ACC112 (cell line): ENCODE measurements at regions not wholly inside any gene's neighbourhood (a gene's known extent, or its start where the extent isn't known, plus 50 kb on each side); places are given as distances from the start of the nearest gene placed in this dataset.
"Not testable (repeated sequence)": the region's sequence is repeated elsewhere in the genome, so short reads cannot be mapped to it uniquely, and the experiment has no call there.

Experiments used
- H2AFZ ChIP-seq: fragments of 200-600 bp; sonication (generic); one replicate; pipeline ENCODE4 v1.6.0; 2017; ENCODE audit warnings: antibody characterized with exemption, low read length; ENCODE audit not compliant: unreplicated experiment
- H3K27ac ChIP-seq: fragments of 200-600 bp; sonication (generic); 2 replicates; pipeline ENCODE4 v1.5.1; 2014; ENCODE audit warnings: low read depth, mild to moderate bottlenecking, antibody characterized with exemption, low read length, moderate library complexity
- H3K27me3 ChIP-seq: fragments of 200-600 bp; sonication (generic); 2 replicates; pipeline ENCODE4 v1.6.1; 2014; ENCODE audit warnings: mild to moderate bottlenecking, antibody characterized with exemption, low read length, moderate library complexity, mixed read lengths; ENCODE audit not compliant: insufficient read depth
- H3K36me3 ChIP-seq: fragments of 200-600 bp; sonication (generic); 2 replicates; pipeline ENCODE4 v1.6.1; 2016; ENCODE audit warnings: mild to moderate bottlenecking, antibody characterized with exemption, low read length, moderate library complexity, mixed read lengths; ENCODE audit not compliant: insufficient read depth
- H3K4me1 ChIP-seq: fragments of 200-600 bp; sonication (generic); one replicate; pipeline ENCODE4 v1.6.1; 2016; ENCODE audit warnings: low read length, mixed read lengths; ENCODE audit not compliant: insufficient read depth, unreplicated experiment, control insufficient read depth
- H3K4me3 ChIP-seq: fragments of 200-600 bp; sonication (generic); 2 replicates; pipeline ENCODE4 v1.5.1; 2014; ENCODE audit warnings: mild to moderate bottlenecking, low read depth, low read length
- H3K79me2 ChIP-seq: fragments of 200-600 bp; sonication (generic); one replicate; pipeline ENCODE4 v1.6.0; 2016; ENCODE audit warnings: low read length; ENCODE audit not compliant: control insufficient read depth, unreplicated experiment, insufficient read depth

GRCh38 chr1:185468626-185469025 lies 151.6 kb upstream of the IVNS1ABP start:
- H2AFZ ChIP-seq, result no peak overlapping the region
- no peaks in the 10 kb centered on the region for H3K36me3 ChIP-seq

GRCh38 chr1:185467122-185467521 lies 150.1 kb upstream of the IVNS1ABP start:
- H3K4me1 ChIP-seq, result no peaks in the 10 kb centered on the region
- H2AFZ ChIP-seq, result no peak overlapping the region
- no peak overlapping the region for H3K27ac ChIP-seq
- no peaks in the 10 kb centered on the region for H3K36me3 ChIP-seq
- H3K79me2 ChIP-seq, result no peaks in the 10 kb centered on the region
- no peaks in the 10 kb centered on the region; the same call in 1 of the 2 replicates for H3K27me3 ChIP-seq
- H3K4me3 ChIP-seq, result no peak overlapping the region

More at GRCh38 chr1:185468626-185469025, 151.6 kb upstream of the IVNS1ABP start:
- Histone ChIP-seq H3K4me1 (no peaks in the 10 kb centered on the region), H3K27me3 (no peaks in the 10 kb centered on the region; the same call in 1 of the 2 replicates), H3K27ac (no peak overlapping the region), H3K79me2 (no peaks in the 10 kb centered on the region), H3K4me3 (no peak overlapping the region)

- H3K4me1 ChIP-seq, result no peaks in the 10 kb centered on the region
- no peak overlapping the region for H2AFZ ChIP-seq
- H3K4me3 ChIP-seq, result no peak overlapping the region
- H3K79me2 ChIP-seq, result no peaks in the 10 kb centered on the region
- H3K27ac ChIP-seq, result no peak overlapping the region
- no peaks in the 10 kb centered on the region for H3K36me3 ChIP-seq
- H3K27me3 ChIP-seq, result no peaks in the 10 kb centered on the region
Observed at GRCh38 chr1:185464777-185465176, 147.7 kb upstream of the IVNS1ABP start.

- Histone ChIP-seq H3K4me1 (no peaks in the 10 kb centered on the region), H3K79me2 (no peaks in the 10 kb centered on the region), H3K4me3 (no peak overlapping the region), H2AFZ (no peak overlapping the region), H3K36me3 (no peaks in the 10 kb centered on the region), H3K27me3 (no peaks in the 10 kb centered on the region), H3K27ac (no peak overlapping the region)
Observed at GRCh38 chr1:185463433-185463832, 146.4 kb upstream of the IVNS1ABP start.

GRCh38 chr1:185463011-185463410 lies 146.0 kb upstream of the IVNS1ABP start:
- H3K27ac ChIP-seq, result no peak overlapping the region
- no peak overlapping the region for H2AFZ ChIP-seq
- H3K36me3 ChIP-seq, result no peaks in the 10 kb centered on the region
- H3K79me2 ChIP-seq, result no peaks in the 10 kb centered on the region
- no peaks in the 10 kb centered on the region for H3K27me3 ChIP-seq
- H3K4me1 ChIP-seq, result no peaks in the 10 kb centered on the region
- H3K4me3 ChIP-seq, result no peak overlapping the region

GRCh38 chr1:185460723-185461122 lies 143.7 kb upstream of the IVNS1ABP start:
- H3K27me3 ChIP-seq, H3K27ac ChIP-seq, H3K79me2 ChIP-seq, H3K4me1 ChIP-seq, H3K36me3 ChIP-seq, H3K4me3 ChIP-seq, H2AFZ ChIP-seq: not testable (repeated sequence)

- Histone ChIP-seq H3K4me3 (no peak overlapping the region), H3K27ac (no peak overlapping the region), H2AFZ (no peak overlapping the region), H3K27me3 (no peaks in the 10 kb centered on the region), H3K4me1 (peaks cover under 1% of the 10 kb centered on the region), H3K36me3 (no peaks in the 10 kb centered on the region), H3K79me2 (no peaks in the 10 kb centered on the region)
Observed at GRCh38 chr1:185459141-185459540, 142.1 kb upstream of the IVNS1ABP start.

GRCh38 chr1:185458670-185459069 lies 141.6 kb upstream of the IVNS1ABP start:
- Histone ChIP-seq H3K4me3 (no peak overlapping the region), H3K36me3 (no peaks in the 10 kb centered on the region), H2AFZ (no peak overlapping the region), H3K27me3 (no peaks in the 10 kb centered on the region), H3K27ac (no peak overlapping the region), H3K4me1 (peaks cover 6% of the 10 kb centered on the region), H3K79me2 (no peaks in the 10 kb centered on the region)

GRCh38 chr1:185453496-185454192 lies 136.6 kb upstream of the IVNS1ABP start:
- Histone ChIP-seq H3K79me2 (no peaks in the 10 kb centered on the region), H2AFZ (peak overlapping the region; percentile 40), H3K27ac (peak overlapping the region; percentile 64), H3K27me3 (no peaks in the 10 kb centered on the region), H3K36me3 (no peaks in the 10 kb centered on the region), H3K4me1 (peaks cover 8% of the 10 kb centered on the region), H3K4me3 (no peak overlapping the region)

GRCh38 chr1:185450917-185451316 lies 133.9 kb upstream of the IVNS1ABP start:
- H3K4me3 ChIP-seq, result no peak overlapping the region
- H3K27ac ChIP-seq, result no peak overlapping the region
- no peaks in the 10 kb centered on the region for H3K79me2 ChIP-seq
- no peak overlapping the region for H2AFZ ChIP-seq
- H3K36me3 ChIP-seq, result no peaks in the 10 kb centered on the region
- no peaks in the 10 kb centered on the region for H3K27me3 ChIP-seq
- H3K4me1 ChIP-seq, result peaks cover 8% of the 10 kb centered on the region

GRCh38 chr1:185450060-185450788 lies 133.2 kb upstream of the IVNS1ABP start:
- H3K79me2 ChIP-seq, result no peaks in the 10 kb centered on the region
- no peaks in the 10 kb centered on the region for H3K36me3 ChIP-seq
- H3K27ac ChIP-seq, result no peak overlapping the region
- H3K4me1 ChIP-seq, result peaks cover 8% of the 10 kb centered on the region
- no peaks in the 10 kb centered on the region for H3K27me3 ChIP-seq
- no peak overlapping the region for H2AFZ ChIP-seq
- no peak overlapping the region for H3K4me3 ChIP-seq
